H1 (cell line): ENCODE measurements at regions not wholly inside any gene's neighbourhood (a gene's known extent, or its start where the extent isn't known, plus 50 kb on each side); places are given as distances from the start of the nearest gene placed in this dataset.

Experiments
- CEBPB ChIP-seq: IDR thresholded peaks from 2 replicates; pipeline ENCODE4 v1.6.1; 2012; ENCODE audit warnings: low read depth, low read length
- CTCF ChIP-seq, 3 experiments: IDR thresholded peaks; 1 replicate in 2 of 3; 2 replicates in 1 of 3; pipeline versions ENCODE4 v1.5.1 to v1.6.1; 2011; ENCODE audit warnings: low read length in 3 of 3, mild to moderate bottlenecking in 3 of 3, inconsistent platforms in 2 of 3, low read depth in 1 of 3, moderate library complexity in 1 of 3; ENCODE audit not compliant: insufficient read depth in 1 of 3; ENCODE audit errors: control extremely low read depth in 1 of 3
- EZH2 ChIP-seq: fragments of 200-600 bp; sonication (generic); IDR thresholded peaks from 2 replicates; pipeline ENCODE4 v1.7.1; 2012; ENCODE audit warnings: low read depth, mild to moderate bottlenecking, moderate library complexity, low read length, inconsistent platforms; ENCODE audit not compliant: severe bottlenecking
- FOSL1 ChIP-seq: IDR thresholded peaks from 2 replicates; pipeline ENCODE4 v1.6.1; 2011; ENCODE audit warnings: mild to moderate bottlenecking, low read depth, low read length, moderate library complexity; ENCODE audit not compliant: insufficient read depth
- POLR2A ChIP-seq, 2 experiments: IDR thresholded peaks; 1 replicate in 1 of 2; 2 replicates in 1 of 2; pipeline ENCODE4 v1.6.1; 2011; ENCODE audit warnings: low read depth in 2 of 2, low read length in 2 of 2, mild to moderate bottlenecking in 2 of 2; ENCODE audit errors: control extremely low read depth in 1 of 2
- RAD21 ChIP-seq, 2 experiments: IDR thresholded peaks in 1 of 2; conservative IDR thresholded peaks in 1 of 2; 2 replicates each; pipeline ENCODE4 v1.6.1; 2011; ENCODE audit warnings: low read depth in 2 of 2, low read length in 2 of 2, improper control_type of control experiment in 1 of 2, inconsistent platforms in 1 of 2, mild to moderate bottlenecking in 1 of 2, moderate library complexity in 1 of 2
- TAF1 ChIP-seq: IDR thresholded peaks from 2 replicates; pipeline ENCODE4 v1.6.1; 2011; ENCODE audit warnings: mild to moderate bottlenecking, low read depth, low read length

- TF ChIP-seq RAD21 (IDR thresholded peaks at IDR 0.05 in 1 of 2, conservative IDR thresholded peaks at IDR 0.05 in 1 of 2; ENCODE audit: low read depth in 2 of 2, low read length in 2 of 2) = no peak
- TF ChIP-seq EZH2 = no peak
- TF ChIP-seq CTCF (IDR thresholded peaks at IDR 0.05; ENCODE audit: control extremely low read depth in 1 of 3, insufficient read depth in 1 of 3, low read depth in 1 of 3, low read length in 3 of 3) = no peak
- TF ChIP-seq TAF1 = no peak
- no peak for TF ChIP-seq CEBPB
- no peak for TF ChIP-seq FOSL1
- no peak for TF ChIP-seq POLR2A (IDR thresholded peaks at IDR 0.05; ENCODE audit: control extremely low read depth in 1 of 2, low read depth in 2 of 2, low read length in 2 of 2)
These were observed 335.5 kb downstream of the IL15 start for GRCh38 chr4:141971869-141972268.
